ENCODE measurements at regions not wholly inside any gene's neighbourhood (a gene's known extent, or its start where the extent isn't known, plus 50 kb on each side); places are given as distances from the start of the nearest gene placed in this dataset.
"Not testable (repeated sequence)": the region's sequence is repeated elsewhere in the genome, so short reads cannot be mapped to it uniquely, and the experiment has no call there.

DNA sequence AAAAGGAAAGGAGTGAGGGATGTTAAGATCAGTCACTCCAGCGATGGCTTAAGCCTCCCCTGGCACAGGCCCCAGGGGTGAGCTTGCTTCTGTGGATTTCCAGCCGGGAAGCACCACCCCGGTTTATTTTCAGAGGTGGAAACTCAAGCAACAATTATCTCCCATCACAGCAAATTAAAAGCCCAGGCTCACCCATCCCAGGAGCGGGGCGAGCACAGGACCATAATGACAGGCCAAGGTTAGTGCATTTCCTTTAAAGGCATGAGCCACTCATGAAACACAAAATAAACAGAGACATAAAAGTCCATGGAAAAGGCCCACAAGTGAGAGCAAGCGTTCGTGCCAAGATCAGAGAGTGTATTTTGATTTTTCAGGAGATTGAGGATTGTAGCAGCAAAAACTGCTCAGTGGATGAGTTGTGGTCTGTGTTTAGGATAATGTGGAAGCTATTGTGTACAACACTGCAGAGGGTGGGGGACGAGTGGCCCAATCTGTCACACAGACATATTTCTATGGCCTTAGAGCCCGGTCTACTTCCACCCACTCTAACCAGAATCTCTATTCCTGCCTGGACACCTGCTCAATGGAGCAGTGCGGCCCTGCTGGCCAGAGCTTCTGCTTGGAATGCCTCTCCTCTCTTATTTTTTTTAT is 111.4 kb upstream of the CDC42EP3 start:
- peak; percentile 82 for DNase-seq

DNA sequence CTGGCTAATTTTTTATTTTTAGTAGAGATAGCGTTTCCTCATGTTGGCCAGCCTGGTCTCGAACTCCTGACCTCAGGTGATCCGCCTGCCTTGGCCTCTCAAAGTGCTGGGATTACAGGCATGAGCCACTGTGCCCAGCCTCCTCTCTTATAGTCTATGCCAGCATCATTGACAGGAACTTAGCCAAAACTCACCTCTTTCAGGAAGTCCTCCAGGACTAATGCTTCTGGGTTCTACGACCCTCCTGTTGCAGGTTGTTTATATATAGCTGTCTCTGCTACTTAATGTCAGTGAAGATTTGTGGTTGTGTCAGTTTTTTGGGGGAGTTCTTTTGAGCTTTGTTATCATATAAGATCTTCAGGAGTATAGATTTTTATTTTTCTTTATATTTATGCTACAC is 112.1 kb upstream of the CDC42EP3 start:
- DNase-seq: no peak

DNA sequence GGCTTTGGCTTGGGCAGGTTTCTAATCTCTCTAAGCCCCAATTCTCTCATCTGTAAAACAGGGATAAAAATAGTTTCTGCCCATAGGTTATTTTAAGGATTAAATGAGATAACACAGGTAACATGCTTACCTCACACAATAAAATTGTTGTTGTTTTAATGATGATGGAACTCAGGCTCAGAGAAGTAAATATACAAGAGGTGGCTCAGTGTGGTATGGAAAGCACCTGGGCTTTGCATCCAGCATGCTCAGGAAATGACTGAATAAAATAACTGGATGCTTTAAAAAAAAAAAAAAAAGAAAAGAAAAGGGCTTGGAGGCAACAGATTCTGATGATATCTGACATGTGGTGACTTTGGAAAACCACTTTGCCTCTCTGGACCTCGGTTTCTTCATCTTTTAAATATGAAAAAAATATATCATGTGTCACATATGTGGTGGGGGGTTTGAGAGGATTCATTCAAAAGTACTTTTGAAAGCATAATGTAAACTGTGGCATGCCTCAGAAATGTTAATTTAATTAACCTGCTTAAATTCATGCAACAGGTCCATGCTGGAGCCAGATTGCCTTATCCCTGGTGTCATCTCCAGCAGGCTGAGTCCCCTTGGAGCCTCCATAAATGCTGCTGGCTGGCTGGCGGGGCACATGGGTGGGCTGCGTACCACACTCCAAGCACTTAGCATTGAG is 112.8 kb upstream of the CDC42EP3 start:
- DNase-seq: no peak

DNA sequence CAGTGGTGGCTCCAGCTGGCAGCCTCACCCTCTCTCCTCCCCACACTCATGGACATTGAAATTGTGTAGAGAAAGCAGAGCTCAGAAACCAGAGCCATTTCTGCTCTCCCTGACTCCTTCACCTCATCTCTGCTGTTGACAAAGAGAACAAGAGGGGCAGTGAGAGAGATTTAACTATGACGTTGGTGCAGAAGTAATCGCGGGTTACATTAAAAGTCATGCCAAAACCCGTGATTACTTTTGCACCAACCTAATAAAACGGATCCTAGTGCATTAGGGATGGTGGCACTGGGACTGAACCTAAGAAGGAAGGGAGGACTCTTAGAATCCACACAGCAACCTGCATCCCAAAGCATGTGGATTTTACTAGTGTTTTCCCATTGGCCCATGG is 113.3 kb upstream of the CDC42EP3 start:
- DNase-seq: peak; percentile 10

DNA sequence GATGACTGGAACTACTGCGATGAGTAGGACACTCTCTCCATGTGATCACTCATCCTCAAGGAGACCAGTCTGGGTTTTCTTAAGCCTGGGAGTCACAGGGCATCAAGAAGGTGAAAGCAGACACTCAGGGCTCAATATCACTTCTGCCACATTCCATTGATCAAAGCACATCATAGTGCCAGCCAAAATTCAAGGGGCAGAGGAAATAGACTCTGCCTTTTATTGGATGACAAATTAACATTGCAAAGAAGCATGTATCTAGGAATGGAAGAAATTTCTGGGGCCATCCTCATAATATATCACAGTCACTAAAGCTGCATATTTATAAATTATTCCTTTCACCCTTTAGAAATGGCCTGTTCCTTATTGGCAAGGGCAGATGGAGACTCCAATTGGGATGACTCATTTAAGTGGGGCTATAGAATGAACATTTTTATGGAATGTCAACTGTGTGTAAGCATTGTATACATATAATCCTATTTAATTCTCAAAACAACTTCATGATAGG is 114.8 kb upstream of the CDC42EP3 start:
- DNase-seq: peak; percentile 64

DNA sequence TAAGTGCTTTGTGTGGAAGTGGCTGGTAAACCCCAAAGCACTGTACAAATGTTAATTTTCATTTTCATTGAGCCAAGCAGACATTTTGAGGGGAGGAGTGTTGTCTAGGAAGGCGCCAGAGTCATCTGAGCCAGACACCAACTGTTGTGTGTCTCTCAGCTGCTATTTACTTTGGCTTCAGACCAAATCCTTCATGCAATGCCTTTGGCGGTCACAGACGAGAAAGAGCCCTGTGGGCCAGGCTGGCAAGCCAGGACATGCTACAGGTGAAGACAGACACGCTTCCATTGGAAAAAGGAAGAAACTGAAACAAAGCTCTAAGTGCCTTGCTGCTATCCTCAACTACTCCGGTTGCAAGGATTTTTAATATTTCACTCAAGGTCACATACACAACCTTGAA is 115.4 kb upstream of the CDC42EP3 start:
- peak; percentile 96 for DNase-seq

DNA sequence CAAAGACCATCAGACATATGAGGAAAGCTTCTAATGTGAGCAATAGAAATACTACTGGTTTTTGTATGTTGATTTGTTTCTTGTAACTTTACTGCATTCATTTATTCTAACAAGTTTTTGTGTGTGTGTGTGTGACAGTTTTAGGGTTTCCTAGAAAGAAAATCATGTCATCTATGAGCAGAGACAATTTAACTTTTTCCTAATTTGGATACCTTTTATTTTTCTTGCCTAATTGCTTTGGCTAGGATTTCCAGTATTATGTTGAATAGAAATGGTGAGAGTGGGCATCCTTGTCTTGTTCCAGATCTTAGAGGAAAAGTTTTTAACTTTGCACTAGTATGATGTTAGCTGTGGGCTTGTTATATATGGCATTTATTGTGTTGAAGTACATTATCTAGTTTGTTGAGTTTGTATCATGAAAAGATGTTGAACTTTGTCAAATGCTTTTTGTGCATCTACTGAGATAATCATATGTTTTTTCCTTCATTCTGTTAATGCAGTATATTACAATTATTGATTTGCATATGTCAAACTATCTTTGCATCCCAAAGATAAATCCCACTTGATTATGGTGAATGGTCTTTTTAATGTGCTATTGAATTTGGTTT is 117.3 kb upstream of the CDC42EP3 start:
- no peak for DNase-seq

DNA sequence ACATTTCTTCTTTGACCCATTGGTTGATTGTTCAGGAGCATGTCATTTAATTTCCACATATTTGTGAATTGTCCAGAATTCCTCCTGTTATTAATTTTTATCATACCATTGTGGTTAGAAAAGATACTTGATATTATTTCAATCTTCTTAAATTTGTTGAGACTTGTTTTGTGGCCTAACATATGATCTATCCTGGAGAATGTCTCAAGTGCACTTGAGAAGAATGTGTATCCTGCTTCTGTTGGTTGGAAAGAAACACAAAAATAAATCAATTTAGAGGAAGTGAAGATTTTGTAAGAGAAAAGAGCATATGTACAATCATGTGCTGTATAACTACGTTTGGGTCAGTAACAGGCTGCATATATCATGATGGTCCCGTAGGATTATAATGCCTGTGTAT is 118.6 kb upstream of the CDC42EP3 start:
- no peak for DNase-seq

DNA sequence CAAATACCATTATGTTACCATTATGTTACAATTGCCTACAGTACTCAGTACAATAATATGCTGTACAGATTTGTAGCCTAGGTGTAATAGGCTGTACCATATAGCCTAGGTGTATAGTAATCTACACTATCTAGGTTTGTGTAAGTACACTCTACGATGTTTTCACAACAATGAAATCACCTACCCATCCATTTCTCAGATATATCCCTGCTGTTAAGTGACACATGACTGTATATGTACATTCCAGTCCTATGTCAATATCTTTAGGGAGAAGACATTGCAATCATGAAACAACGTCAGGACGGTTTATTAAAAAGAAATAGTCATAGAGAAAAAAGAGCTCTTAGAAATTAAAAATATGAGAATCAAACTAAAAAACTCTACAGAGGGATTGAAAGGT is 119.0 kb upstream of the CDC42EP3 start:
- DNase-seq: no peak

DNA sequence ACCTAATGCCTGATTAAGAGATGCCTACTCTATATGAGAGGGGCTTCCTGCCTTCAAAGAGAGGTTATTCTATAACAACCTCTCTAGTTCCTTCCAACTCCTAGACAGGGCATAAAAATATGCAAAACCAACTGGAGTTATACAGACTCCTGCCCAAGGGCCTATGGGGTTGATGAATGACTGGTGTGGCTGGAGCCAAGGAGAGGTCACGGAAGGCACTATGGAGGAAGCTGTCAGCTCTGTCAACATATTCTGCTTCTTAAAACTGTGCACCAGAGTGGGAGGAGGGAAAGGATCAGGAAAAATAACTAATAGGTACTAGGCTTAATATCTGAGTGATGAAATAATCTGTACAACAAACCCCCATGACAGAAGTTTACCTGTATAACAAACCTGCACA is 120.9 kb upstream of the CDC42EP3 start:
- DNase-seq: no peak

DNA sequence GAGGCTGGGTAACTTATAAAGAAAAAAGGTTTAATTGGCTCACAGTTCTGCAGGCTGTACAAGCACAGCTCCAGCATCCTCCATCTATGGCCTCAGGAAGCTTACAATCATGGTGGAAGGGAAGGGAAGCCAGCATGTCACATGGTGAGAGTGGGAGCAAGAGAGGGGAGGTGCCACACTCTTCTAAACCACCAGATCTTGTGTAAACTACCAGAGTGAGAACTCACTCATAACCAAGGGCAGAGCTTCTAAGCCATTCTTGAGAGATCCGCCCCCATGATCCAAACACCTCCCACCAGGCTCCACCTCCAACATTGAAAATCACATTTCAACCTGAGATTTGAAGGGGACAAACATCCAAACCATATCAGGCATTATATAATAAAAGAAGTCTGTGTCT is 121.6 kb upstream of the CDC42EP3 start:
- no peak for DNase-seq

DNA sequence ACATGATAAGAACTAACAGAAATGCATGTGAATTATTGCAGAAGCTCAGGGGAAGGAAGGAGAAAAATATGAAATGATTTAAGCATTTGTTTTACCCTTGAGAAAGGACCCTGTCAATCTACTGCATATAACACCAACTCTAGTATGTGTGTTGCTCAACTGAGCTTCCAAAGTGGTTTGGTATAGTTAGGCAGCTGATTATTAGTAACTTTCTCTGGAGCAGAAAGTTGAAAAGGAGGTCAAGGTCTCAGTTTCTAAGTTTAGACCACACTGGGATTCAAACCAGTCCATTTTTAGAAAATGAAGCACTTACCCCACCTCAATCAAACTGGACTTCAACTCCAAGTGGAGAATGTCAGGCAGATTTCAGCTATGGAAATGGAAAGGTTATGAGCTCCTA is 123.3 kb upstream of the CDC42EP3 start:
- no peak for DNase-seq

DNA sequence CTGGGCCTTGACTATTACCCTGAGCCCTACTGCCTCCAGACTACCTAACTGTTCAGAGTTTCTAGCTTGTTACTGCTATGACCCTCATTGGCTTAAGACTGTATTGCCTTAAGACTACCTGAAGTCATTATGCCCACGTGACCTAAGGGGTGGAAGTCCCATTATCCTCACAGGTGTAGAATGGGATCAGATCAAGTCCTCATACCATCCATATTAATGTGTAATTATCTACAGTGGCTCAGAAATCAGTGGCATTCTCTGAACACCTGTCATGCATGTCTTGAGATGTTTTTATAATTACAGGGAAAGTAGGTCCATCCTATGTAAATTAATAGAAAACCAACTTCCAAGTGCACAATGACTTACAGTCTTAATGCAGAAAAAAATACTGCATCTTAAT is 124.0 kb upstream of the CDC42EP3 start:
- peak; percentile 49 for DNase-seq

DNA sequence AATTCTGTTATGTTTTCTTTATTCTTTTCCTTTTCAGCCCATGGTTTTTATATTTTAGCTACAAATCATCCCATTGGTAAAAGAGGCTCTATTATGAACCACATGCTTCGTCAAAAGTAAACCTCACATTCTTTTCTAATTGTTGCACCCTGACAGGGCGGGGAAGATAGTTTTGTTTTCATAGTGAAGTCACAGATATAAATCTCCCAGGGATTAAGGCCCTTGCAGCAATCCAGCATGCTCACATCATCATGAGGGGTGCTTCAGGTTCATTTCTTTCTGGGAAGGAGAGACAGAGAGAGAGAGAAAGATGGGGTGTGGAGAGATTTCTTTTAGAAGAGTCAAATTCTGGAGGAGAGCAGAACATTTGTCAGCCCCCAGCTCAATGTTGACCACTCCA is 124.5 kb upstream of the CDC42EP3 start:
- DNase-seq: peak; percentile 53

DNA sequence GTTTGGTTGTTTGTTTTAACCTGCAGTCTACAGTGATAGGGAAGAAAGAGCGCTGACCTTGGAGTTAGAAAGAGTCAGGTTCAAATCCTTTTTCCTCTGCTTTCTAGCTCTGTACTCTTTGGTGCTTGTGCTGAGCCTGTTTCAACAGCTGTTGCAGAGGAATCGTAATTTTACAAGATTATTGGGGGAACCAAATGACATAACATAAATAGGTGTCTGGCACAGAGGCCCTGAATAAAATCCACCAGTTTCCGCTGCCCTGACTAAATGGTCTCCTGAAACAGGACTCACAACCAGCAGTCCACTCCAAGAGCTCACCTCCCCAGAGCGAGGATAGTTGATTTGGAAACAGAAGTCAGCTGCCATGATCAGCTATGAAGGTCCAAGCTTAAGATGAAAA is 125.0 kb upstream of the CDC42EP3 start:
- peak; percentile 24 for DNase-seq

DNA sequence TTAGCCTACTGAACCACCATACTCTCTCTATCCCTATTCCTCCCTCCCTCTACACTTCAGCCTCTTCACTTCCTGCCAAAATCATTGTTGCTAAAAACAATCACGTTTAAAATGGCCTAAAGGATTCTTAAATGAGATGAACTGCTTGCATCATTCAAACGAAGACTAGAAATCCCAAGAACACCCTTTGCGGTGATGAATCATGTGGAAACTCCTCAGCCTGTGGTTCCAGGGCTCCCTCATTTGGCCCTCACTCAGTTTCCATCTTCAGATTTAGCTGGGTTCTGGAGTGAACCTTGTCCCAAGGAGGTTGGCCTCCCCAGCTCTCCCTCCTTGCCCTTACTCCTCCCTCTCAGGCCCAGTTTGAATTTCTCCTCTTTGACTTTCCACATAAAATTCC is 125.6 kb upstream of the CDC42EP3 start:
- no peak for DNase-seq

DNA sequence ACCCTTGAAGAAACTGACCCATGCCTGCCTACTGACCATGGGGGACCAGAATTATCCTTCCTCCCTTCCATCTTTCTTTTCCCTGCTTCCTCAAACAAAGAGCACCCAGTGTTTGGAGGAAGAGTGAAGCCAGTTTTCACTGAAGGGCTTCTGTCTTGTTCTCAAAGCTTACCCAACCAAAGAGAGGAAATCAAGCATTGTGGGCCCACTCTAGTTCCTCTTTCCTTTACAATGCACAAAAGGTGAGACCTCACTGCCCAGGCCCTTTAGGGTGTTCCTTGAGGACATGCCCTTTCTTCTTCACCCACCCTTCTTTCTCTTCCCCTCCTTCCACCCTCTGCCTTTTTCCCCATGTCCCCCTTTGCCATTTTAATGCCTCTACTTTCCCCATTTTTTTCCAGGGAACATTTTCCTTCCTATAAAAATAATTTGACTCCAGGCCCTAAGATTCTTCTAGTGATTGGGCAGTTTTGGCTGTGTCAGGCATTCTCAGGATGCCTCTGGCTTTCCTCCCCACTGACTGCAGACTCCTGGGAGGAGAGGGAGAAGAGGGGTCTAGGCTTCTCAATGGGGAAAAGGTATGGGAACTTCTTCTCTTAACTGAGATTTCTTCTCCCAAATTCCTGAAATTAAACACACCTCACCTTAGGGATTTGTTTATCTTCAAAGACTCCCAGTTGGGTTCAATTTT is 126.6 kb upstream of the RMDN2 start:
- no peak for DNase-seq

DNA sequence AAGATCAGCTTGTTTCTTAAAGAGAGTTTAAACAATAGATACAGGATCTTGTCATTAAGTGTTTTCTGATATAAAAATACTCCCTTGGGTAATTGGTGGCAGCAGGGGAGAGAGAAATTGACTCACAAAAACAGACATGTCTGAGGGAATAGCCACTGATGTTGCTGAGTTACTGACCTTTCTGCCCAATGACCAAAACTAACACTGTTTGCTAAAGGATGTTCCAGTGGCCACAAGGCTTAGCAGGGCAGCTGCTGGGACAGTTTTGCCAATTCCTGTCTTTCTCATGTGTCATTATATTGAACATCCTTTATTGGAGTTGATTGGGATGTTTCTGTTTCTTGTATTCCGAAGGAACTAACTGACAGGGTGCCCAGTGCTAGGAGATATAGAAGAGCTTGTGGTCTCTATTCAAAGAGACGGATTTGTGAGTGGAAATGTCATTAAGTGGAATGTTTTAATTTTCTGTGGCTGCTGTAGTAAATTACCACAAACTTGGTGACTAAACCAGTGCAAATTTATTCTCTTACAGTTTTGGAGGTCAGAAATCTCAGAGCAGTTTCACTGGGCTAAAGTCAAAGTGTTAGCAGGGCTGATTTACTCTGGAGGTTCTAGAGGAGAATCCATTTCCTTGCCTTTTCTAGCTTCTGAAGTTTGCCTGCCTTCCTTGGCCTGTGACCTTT is 124.8 kb upstream of the RMDN2 start:
- no peak for DNase-seq

DNA sequence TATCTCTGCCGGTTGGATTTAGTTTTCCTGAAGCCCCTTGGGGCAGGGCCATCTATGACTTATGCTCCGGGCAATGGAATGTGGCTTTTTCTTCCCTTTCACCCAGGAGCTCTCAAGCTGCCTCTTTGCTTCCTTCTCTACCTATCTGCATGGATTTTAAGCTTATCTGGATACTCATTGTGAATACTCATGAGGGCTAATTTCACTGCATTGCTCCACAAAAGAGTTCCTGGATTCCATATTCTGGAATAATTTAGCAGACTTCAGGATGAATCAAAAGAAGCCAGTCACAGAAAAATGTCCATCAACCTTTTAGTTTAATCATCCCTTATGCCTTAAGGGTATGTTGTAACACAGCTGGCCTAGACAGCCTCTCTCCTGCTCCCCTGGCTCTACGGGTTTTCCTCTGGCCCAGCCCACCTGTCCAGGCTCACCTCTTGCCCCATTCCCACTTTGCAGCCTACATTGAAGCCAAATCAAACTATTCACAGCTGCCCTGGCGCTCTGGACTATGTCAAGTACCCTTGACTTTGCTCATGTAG is 122.8 kb upstream of the RMDN2 start:
- peak; percentile 4 for DNase-seq

DNA sequence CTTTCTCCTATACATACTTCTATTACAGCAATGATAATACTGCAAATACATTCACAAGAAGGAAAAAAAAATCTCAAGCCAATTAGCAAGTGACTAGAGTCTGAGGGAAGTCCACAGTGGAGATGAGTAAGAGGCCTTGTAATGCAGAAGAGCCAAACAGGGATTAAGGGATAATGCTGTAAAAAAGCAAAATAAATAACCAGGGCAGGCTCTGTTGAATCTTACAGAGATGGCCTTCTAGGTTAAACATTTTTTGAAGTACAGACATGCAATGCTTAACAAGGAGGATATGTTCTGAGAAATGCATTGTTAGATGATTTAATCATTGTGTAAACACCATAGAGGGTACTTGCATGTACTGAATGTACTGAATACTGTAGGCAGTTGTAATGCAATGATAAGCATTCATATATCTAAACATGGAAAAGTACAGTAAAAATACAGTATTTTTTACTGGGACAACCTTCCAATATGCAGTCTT is 122.1 kb upstream of the RMDN2 start:
- no peak for DNase-seq

DNA sequence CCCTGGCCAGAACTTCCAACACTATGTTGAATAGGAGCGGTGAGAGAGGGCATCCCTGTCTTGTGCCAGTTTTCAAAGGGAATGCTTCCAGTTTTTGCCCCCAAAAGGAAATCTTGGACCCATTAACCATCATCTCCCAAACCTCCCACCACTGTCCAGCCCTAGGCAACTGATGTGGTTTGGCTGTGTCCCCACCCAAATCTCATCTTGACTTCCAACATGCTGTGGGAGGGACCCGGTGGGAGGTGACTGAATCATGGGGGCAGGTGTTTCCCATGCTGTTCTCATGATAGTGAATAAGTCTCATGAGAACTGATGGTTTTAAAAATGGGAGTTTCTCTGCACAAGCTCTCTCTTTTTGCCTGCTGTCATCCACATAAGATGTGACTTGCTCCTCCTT is 119.1 kb upstream of the RMDN2 start:
- not testable (repeated sequence) for DNase-seq

DNA sequence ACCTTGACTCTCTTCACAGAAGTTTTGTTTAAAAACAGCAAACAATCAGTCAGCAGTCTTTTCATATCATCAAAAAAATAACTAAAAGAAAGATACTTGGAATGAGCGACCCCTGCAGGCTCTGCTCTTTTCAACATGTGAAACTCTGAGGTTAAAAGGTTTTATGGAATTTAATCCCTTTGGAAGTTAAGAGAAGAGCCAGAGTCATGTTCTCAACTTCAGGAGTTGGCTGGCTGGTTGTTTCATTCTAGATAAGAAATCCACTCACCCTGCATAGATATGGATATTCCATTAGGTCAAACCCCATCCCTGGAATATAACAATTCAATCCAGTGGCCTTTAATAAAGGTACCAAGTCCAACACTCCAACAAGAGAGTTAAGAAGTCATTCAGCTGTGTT is 115.6 kb upstream of the RMDN2 start:
- DNase-seq: peak; percentile 22
